GM12865 (cell line): ENCODE measurements at regions not wholly inside any gene's neighbourhood (a gene's known extent, or its start where the extent isn't known, plus 50 kb on each side); places are given as distances from the start of the nearest gene placed in this dataset.

Experiments
- DNase-seq: peaks from one replicate; pipeline ENCODE4 v3.0.0; 2010; ENCODE audit warnings: low read depth
- H3K4me3 ChIP-seq: 2 replicates; pipeline ENCODE4 v1.5.1; 2011; ENCODE audit warnings: mild to moderate bottlenecking, low read depth, low read length, control low read depth
- TF ChIP-seq, protein P1 (sequence below): IDR thresholded peaks from 2 replicates; pipeline ENCODE4 v1.5.1; 2011; ENCODE audit warnings: low read length, control low read depth, low read depth, inconsistent platforms; ENCODE audit not compliant: insufficient read depth; ENCODE audit errors: missing control alignments

- H3K4me3 ChIP-seq: no peak overlapping the region
- TF ChIP-seq, protein P1, sequence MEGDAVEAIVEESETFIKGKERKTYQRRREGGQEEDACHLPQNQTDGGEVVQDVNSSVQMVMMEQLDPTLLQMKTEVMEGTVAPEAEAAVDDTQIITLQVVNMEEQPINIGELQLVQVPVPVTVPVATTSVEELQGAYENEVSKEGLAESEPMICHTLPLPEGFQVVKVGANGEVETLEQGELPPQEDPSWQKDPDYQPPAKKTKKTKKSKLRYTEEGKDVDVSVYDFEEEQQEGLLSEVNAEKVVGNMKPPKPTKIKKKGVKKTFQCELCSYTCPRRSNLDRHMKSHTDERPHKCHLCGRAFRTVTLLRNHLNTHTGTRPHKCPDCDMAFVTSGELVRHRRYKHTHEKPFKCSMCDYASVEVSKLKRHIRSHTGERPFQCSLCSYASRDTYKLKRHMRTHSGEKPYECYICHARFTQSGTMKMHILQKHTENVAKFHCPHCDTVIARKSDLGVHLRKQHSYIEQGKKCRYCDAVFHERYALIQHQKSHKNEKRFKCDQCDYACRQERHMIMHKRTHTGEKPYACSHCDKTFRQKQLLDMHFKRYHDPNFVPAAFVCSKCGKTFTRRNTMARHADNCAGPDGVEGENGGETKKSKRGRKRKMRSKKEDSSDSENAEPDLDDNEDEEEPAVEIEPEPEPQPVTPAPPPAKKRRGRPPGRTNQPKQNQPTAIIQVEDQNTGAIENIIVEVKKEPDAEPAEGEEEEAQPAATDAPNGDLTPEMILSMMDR: no peak
- no peak for DNase-seq
Observed at GRCh38 chr3:197428952-197429351, 126.8 kb downstream of the BDH1 start.

- H3K4me3 ChIP-seq: no peak overlapping the region
- TF ChIP-seq, protein P1: no peak
- DNase-seq: peak; percentile 10
Observed at GRCh38 chr3:197428117-197428801, 127.5 kb downstream of the BDH1 start.

DNA sequence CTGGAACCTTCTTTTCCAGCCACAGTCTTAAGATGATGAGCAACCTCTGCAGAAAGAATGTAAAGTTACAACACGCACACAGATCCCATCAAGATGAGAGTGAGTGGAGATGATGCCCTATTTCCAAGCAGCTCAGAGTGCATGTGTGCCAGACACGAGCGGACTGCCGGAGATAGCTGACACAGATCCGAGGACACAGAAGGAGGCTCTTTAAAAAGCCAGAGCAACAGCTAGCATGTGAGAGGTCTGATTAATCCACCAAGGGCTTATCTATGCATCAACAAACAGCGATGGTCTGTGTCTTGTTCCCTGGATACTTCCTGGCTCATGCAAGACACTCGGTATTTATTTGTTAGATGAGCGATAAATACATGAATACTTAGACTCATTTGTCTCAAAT lies 128.6 kb upstream of the DLG1 start:
- H3K4me3 ChIP-seq: no peak overlapping the region
- TF ChIP-seq, protein P1: no peak
- no peak for DNase-seq

DNA sequence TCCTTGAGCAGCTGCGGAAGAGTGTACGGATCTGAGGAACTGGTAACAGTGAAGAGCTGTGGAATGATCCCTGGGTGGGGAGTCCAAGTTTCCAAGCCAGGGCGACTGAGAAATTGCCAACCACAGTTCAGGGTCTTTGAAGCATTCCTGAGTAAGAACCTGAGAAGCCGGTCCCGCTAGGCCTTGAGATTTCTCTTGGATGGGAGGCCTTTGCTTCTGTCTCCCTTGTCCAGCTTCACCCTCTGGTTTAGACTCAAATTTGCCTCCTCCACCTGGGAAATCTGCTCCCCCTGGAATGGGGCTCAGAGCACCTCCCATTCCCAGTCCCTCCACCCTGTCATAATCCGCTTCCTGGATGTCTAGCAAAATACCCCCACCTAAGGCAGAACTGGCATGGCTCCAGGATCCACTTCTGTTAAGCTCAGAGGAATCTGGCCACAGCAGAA lies 127.7 kb upstream of the DLG1 start:
- H3K4me3 ChIP-seq: no peak overlapping the region
- TF ChIP-seq, protein P1: no peak
- no peak for DNase-seq

DNA sequence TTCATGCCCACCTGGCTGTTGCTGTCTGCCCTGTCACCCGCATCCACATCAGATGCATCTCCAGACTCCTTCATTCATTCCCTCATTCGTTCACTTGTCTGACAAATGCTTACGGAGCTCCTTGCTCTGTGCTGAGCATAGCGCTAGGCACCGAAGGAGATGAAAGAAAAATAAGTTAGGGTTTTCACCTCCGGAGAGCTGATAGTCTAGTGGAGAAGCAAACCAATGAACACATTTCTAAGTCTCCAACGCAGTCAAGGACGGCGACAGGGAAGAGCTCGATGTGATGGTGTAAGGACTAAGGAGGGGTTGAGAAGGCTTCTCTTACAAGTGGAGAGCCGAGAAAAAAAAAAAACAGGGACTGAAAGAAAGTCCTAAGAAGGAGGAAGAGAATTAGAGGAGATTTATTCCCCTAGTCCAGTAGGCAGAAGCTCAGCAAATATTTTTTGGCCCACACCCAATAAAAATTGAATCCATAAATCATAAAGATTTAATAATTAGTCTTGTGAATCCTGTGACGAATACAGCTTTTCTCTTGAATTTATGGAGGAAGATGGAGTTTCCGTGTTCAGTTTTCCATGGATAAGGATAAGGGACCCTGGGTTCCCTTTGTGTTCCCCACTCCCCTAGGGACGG lies 127.2 kb upstream of the DLG1 start:
- TF ChIP-seq, protein P1: no peak
- H3K4me3 ChIP-seq: no peak overlapping the region
- DNase-seq: no peak

DNA sequence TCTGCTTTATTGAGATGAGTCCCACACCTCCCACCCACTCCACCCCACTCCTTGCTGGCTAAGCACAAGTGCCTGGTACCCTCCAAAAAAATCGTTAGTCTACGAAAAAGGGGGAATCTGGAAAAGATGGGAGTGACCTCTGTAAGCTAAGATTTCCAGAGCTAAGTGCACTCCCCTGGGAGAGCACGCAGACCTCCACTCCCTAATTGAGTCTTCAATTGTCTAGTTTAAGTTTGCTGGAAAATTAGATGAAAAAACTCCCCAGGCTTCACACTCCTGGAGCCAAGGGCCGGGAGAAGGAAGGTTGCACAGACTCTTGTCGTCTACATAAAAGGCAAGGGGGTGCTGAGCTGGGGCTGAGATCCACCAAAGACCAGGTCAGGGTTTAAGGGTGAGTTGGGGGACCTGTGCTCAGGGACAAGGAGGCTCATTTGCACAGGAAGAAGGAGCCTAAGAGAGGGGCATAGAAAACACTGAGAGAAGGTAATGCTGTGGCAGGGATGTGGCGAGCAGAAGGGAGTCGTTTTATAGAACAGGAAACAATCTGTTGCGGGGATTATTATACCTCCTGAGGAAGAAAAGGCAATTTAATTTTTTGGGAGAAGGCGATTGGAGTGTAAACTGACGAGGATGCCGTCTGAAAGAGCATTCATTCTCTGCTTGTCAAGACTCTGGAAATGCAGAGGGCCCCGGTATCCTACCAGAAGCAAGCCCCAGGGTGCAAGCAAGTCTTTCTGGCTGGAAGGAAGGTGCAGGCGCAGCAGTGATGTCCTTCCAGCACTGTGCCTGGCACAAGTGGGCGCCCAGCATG lies 126.5 kb upstream of the DLG1 start:
- TF ChIP-seq, protein P1: no peak
- H3K4me3 ChIP-seq: no peak overlapping the region
- DNase-seq: no peak
